Activated T-cell treated with anti-CD3 and anti-CD28 coated beads, Interleukin-2, amount 50 U/mL, for 48 hours (primary cell): ENCODE measurements at regions not wholly inside any gene's neighbourhood (a gene's known extent, or its start where the extent isn't known, plus 50 kb on each side); places are given as distances from the start of the nearest gene placed in this dataset.
"Not testable (repeated sequence)": the region's sequence is repeated elsewhere in the genome, so short reads cannot be mapped to it uniquely, and the experiment has no call there.

Source experiments
- DNase-seq, 2 experiments: peaks; one replicate each; pipeline ENCODE4 v3.0.0-alpha.2; 2020

DNA sequence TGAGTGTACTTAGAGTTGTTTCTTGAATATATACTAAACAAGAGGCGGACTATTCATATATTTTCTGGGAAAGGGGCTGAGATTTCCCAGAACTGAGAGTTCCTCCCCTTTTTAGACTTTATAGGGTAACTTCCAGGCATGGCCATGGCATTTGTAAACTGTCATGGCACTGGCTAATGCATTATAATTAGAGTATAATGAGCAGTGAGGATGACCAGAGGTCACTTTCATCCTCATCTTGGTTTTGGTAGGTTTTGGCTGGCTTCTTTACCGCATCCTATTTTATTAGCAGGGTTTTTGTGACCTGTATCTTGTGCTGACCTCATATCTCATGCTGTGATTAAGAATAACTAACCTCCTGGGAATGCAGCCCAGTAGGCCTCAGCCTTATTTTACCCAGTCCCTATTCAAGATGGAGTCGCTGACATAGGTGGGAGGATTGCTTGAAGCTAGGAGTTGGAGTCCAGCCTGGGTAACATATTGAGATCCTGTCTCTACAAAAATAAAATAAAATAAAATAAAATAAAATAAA lies 91.4 kb downstream of the MOBP start:
- no peak for DNase-seq

DNA sequence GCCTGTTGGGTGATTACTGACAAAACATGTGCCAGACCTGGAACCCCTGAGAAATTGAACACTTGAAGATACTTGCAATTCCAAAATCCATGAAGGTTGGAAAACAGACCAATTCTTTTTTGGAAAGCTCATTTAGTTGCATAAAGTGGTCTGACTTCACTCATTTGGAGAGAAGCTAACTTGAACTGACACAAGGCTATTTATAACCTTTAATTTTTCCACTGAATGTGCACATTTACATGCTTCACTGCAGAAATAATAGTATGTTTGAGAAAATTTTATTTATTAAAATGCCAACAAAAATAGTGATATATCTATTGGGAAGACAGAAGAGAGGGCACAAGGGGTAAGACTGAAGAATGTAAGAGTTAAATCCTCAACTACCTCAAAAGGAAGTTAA lies 92.1 kb downstream of the MOBP start:
- DNase-seq, result no peak

DNA sequence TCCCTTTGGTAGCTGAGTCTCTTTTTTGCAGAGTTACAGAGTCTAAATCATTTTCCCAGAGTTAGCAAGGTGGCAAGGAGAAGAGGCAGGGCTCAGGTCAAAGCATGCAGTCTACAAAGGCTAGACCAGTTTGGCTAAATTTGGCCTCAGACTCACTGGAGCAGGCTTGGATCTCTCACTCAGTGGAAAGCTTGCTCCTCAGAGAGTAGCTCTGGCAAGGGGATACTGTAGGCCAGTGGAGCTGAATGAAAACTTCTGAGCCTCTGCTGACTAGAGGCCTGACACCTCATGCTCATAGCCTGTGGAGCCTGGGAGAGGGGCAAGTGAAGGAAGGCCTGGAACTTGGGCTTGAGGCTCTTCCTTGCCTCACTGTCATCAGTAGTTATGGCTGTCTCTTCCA lies 101.0 kb downstream of the MOBP start:
- no peak for DNase-seq

DNA sequence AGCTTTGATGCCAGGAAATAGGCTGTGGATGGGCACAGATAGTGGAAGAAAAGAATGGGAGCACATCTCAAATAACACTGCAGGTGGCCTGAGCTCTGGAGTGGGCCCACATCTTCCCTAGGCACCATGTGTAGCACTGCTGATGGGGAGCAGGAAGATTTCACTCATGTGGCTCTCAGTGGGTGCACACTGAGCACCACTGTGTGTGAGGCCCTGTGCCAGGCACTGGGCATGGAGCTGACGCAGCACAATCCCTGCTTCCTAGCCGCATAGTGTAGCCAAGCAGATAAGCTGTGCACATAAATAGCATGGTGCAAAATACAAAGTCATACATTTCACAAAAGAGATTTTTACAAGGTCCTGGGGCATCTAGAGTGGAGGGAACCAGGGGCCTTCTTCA lies 101.6 kb downstream of the MOBP start:
- no peak for DNase-seq

DNA sequence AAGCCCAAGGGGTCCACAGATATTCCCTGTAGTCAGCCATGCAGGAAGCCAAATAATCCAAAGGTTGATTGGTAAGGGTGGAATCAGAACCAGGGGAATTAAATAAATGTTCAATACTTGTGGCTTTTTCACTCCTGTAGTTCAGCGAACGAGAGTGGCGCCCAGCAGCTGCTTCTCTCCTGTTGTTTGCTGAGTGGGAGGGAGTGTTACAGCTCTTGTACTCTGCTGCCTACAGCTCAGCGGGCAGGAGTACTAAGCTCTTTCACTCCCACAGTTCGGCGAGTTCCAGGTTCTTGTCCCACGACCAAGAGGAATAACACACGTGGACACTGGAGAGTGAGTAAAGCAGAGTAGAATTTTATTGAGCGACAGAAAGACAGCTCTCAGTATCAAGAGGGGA lies 105.9 kb downstream of the MOBP start:
- no peak for DNase-seq

DNA sequence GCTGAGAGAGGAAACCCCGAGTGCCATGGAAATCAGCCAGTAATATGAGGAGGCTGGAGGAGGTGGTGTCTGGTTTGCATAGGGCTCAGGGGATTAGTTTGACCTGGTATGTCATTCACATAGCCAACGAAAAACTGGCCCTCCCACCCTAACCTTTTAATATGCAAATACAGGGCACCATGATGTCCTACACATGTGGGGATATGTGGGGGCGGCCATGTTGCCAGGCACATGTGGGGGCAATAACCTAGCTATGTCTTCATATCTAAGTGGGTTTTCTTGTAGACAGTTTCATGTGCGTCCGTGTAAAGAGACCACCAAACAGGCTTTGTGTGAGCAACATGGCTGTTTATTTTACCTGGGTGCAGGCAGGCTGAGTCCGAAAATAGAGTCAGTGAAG lies 110.1 kb downstream of the MOBP start:
- no peak for DNase-seq

DNA sequence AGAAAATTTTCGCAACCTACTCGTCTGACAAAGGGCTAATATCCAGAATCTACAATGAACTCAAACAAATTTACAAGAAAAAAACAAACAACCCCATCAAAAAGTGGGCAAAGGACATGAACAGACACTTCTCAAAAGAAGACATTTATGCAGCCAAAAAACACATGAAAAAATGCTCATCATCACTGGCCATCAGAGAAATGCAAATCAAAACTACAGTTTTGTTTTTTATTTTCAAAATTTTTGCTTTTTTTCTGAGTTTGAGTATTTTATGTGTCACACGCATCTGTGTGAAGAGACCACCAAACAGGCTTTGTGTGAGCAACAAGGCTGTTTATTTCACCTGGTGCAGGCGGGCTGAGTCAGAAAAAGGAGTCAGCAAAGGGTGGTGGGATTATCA lies 118.7 kb downstream of the MOBP start:
- not testable (repeated sequence) for DNase-seq

DNA sequence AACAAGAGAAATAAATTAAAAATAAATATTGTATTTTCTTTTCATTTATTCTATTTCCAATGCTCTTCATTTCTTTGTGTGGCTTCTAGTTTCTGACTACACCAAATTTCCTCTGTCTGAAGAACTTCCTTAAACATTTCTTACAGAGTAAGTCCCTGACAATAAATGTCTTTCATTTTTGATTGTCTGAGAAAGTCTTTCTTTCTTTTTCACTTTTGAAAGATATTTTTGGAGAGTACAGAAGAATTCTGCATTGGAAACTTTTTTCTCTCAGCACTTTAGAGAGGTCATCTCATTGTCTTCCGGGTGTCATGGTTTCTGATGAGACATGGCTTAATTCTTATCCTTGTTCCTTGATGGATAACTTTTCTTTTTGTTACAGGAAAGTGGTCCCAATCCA lies 119.6 kb downstream of the MOBP start:
- DNase-seq, result no peak

DNA sequence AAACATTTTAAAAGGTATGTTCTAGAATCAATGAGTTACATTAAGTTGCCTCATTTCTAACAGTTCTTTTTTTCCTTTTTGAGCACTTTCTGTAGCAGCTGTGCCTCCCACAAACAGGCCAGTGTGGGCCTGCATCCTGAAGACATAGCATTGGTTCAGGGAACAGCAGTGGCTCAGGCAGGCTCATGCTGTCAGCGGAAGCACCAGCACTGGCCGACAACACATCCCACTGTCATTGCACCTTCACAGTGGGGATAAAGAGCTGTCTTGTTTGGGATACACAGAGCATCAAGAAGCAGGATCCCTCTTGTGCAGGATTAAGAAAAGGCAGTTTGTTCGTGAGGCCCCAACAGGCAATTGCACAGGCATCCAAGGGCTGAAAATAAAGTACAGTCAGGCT lies 123.3 kb downstream of the MOBP start:
- DNase-seq, result no peak

DNA sequence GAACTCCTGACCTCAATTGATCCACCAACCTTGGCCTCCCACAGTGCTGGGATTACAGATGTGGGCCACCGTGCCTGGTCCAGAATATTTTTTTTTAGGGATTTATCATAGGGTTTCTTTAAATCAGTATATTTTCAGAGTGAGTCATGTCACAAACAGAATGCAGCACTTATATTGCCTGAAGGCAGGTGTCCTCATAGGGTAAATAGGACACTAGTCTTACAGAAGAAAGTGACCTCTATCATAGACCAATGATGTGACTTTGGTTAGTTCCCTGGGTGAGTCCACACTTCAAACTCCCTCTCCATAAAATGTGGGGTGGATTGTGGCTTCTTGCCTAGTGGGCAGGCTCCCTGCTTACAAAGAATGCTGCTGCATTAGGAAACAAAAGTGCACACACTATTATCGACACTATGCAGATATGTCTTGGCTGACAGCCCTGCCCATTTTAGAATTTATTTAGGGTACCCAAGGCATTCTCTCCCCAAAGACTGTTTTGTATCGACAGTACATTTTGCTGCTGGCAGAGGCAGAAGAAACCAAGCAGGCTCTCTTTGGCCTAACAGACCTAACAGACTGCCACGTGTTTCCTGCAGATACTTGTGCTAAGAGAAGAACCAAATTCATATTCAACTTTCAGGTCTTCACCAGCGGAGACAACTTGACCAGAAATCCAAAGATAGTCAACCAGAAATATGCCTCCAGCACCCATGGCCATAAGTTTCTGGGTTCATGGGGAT lies 125.0 kb downstream of the MOBP start:
- no peak for DNase-seq

DNA sequence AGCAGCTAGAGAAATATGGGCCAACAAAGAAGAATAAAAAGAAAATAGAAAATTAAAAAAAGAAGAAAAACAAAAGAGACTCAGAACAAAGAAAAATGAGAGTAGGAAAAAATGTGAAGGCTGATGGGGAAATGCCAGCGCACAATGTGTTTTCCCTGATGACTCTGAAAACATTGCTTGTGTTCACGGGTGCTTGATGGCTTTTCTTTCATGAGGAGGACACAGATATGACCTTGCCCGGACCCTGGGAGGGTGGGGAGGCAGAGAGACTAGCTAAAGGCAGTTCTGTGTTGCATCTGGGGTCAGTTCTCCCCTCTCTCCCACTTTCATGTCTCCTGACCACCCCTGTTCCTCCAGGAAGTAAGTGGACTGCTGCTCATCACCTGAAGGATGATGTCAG lies 125.9 kb downstream of the MOBP start:
- DNase-seq, result no peak

DNA sequence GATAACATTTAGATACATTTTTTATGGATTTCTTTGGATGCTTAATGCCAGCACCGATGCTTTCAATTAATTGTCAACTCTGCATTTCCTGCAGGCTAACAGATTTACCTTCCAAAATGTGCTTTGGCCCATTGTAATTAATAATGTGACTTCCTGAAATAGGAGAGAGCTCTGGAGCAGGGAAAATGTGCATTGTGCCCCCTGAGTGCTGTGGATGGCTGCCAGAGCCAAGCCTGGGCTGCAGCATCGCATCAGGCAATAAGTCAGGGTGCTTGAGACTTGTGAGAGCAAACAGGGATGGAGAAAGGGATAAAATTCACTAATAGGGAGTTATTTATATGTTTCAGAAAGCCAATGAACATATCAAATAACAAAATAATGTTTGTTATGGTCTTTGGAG lies 133.8 kb downstream of the MOBP start:
- no peak for DNase-seq

DNA sequence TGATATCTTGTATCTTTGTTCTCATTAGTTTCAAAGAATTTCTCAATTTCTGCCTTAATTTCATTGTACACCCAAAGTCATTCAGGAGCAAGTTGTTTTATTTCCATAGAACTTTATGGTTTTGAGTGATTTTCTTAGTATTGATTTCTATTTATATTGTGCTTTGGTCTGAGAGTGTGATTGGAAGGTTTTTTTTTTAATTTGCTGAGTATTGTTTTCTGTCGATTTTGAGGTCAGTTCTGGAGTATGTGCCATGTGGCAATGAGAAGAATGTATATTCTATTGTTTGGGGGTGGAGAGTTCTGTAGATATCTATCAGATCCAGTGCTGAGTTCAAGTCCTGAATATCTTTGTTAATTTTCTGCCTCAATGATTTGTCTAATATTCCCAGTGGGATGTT lies 138.4 kb downstream of the MOBP start:
- no peak for DNase-seq

DNA sequence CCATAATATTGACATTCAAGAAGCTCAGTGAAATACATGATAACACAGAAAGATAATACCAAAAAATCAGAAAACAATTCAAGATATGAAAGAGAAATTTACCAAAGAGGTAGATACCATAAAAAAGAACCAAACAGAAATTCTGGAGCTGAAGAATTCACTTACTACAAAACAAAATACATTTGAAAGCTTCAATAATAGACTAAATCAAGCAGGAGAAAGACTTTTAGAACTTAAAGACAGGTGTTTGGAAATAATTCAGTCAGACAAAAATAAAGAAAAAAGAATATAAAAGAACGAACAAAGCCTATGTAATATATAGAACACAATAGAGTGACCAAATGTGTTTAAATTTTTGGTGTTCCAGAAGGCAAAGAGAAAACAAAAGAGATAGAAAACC lies 158.7 kb downstream of the MOBP start:
- no peak for DNase-seq

DNA sequence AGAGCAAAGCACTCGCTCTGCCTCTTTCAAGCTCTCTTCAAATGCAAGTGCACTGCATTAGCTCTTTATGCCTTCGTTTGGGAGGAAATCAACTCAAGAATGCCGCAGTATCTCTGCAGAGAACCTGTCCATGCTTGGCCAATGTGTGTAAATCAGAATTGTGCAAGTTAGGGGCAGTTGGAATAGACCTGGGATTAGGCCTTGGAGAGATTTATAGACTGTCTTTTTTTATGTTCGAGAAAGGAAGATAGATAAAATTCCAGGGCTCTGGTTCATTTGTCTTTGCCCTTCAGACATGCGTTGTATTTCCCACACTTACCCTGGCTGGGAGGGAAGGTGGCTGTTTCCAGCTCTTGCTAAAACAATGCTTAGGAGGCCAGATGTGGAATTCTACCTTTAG lies 163.7 kb downstream of the MOBP start:
- DNase-seq, result no peak

DNA sequence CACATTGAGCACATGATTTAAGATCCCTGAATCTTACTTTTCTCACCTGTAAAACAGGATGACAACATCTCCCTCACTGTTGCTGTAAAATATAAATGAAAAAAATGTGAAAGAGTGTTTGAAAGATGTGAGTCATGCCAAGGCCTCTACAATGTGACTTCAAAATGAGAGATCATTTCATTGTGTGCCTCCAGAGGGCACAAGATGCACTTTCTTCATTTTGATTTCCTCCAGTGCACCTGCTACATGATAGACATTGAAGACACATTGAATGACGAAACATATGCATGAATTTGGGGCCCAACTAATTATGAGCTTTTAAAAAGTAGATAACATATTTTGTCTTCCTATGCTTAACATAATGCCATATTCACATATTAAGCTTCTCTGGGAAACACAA lies 170.3 kb downstream of the MOBP start:
- DNase-seq, result no peak

DNA sequence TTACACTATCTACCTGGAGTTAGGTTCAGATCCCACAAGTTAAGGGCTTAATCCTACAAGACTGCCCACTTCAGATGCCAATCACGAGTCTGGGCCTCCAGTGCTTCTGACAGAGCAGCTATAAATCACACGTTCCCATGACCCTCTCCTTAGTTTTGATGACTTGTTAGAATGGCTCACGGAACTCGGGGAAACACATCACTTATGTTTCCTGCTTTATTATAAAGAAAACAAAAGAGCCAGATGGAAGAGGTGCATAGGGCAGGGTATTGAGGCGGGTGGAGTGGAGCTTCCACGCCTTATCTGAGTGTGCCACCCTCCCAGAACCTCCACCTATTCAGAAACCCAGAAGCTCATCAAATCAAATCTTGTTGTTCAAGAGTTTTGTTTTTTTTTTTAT lies 170.8 kb downstream of the MOBP start:
- no peak for DNase-seq

DNA sequence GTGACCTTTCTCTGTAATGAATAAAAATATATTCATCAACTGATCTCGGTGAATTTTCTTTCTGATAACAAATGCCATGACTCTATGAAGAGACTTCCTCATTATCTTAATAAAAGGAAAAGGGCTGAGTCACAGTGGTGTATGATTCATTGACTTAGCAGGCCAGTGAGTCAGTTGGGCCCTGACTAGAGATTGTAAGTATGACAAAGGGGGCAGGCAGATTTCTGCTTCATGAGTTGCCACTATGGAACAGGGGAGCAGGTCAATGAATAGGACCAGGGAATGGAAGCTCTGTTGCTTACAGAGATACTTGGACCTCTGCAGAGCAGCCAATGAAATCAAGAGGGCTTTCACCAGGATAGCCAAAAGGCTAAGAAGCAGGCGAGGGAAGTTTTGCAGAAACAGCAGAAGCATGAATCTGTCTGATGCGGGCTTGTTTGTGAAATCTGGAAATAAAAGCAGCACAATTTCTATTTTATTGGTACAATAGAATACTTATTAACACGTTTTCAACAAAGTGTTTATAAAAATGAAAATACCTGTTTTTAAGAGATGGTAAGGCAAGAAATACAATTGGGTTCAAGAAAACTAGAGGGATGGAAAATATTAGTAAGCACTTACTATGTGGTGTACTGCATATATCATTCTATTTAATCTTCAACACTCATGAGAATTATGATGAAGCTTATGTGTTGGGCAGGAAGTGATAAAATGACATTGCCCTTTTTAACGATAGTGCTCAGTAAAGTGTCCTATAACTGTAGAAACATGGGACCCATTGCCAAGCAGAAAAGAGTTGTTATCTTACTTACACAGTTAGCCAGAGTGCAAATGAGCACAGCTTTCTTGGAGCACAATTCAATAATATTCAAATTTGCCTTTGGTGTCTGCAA lies 169.8 kb upstream of the MYRIP start:
- peak; percentile 19 to 35 for DNase-seq

DNA sequence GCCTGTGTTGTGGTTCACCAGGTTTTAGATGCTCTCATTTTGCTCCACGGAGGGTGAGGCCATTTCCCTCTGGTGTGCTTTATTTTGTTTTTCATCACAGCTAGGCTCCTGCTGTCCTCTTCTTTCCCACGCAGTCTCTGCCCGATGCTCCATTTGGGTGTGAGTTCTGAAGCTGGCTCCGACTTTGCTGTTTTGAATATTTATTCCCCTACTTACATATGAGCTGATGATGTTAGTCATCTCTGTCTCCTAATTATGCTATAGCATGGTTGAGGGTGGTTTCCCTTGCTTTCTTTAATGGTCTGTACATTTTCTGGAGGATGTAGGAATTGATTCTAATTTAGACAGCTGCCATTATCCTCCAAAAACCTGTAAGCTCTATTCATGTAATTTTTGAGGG lies 168.1 kb upstream of the MYRIP start:
- DNase-seq, result no peak

DNA sequence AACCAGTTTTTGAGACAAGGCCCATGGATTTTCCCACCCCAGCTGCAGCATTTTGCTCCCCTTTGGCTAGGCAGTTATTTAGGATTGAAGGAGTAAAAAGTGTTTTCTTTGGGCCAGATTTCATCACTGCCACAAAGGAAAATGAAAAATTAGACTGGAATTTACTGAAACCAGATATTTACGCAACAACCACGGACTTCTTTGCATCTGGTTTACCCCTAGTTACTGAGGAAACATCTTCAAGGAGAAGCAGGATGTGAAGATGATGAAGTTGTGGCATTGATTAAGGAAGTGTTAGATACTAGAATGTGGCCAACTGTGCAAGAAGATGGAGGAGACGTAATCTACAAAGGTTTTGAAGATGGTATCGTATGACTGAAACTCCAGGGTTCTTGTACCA lies 165.2 kb upstream of the MYRIP start:
- DNase-seq, result no peak

DNA sequence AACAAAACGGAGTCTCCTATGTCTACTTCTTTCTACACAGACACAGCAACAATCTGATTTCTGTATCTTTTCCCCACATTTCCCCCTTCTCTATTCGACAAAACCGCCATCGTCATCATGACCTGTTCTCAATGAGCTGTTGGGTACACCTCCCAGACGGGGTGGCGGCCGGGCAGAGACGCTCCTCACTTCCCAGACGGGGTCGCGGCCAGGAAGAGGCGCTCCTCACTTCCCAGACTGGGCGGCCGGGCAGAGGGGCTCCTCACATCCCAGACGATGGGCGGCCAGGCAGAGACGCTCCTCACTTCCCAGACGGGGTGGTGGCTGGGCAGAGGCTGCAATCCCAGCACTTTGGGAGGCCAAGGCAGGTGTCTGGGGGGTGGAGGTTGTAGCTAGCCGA lies 158.2 kb upstream of the MYRIP start:
- not testable (repeated sequence) for DNase-seq

DNA sequence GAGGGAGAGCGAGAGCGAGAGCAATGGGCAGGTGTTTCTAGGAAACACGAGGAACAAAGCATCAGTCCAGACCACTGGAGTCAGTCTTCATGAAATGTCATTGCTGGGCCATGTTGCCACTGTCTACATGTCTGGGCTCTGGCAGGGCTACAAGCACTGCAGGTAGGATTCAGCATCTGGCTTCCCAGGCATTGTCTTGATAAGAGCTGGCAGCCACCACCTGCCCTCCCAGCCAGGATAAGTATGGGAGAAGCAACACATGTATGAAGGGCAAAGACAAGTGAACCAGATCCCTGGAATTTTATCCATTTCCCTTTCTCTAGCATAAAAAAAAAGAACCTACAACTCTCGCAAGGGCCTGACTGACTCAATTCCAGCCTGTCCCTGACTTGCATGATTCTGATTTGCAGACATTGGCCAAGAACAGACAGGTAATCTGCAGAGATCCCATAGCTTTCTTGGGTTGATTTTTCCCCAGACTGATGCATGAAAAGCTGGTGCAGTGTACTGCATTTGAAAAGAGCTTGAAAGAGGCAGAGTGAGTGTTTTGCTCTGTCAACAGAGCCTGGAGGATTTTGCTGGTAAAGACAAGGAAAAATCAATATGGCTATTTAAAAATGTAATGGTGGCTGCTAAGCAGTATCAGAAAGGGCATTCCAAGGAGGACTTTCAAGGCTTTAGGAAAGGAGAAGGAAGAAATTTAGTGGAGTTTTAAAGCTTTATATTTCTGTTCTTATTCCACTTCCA lies 157.2 kb upstream of the MYRIP start:
- DNase-seq, result no peak

DNA sequence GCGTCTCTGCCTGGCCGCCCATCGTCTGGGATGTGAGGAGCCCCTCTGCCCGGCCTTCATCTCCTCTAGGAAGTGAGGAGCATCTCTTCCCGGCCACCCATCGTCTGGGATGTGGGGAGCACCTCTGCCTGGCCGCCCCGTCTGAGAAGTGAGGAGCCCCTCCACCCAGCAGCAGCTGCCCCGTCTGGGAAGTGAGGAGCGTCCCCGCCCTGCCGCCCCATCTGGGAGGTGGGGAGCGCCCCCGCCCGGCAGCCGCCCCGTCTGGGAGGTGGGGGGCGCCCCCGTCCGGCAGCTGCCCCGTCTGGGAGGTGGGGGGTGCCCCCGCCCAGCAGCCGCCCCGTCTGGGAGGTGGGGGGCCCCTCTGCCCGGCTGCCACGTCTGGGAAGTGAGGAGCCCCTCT lies 153.7 kb upstream of the MYRIP start:
- DNase-seq, result not testable (repeated sequence)

DNA sequence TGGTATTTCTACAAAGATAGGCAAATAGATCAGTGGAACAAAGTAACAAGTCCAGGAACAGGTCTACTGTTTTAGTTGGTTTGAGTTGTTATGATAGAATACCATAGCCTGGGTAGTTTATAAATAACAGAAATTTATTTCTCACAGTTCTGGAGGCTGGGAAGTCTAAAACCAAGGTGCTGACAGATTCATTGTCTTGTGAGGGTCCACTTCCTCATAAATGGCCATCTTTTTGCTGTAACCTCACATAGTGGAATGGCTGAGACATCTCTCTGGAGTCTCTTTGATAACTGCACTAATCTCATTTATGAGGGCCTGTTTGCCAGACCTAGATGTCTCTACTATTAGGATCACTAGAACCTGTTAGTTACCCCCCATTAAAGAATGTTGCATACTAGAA lies 152.3 kb upstream of the MYRIP start:
- no peak for DNase-seq
